T-helper 22 cell (primary cell): ENCODE measurements at regions not wholly inside any gene's neighbourhood (a gene's known extent, or its start where the extent isn't known, plus 50 kb on each side); places are given as distances from the start of the nearest gene placed in this dataset.
A peak's percentile ranks its signal among the peaks of the same experiment; 100 is the strongest.

Source experiments
- DNase-seq: peaks from one replicate; pipeline ENCODE4 v3.0.0-alpha.2; 2020; ENCODE audit warnings: low read depth

DNA sequence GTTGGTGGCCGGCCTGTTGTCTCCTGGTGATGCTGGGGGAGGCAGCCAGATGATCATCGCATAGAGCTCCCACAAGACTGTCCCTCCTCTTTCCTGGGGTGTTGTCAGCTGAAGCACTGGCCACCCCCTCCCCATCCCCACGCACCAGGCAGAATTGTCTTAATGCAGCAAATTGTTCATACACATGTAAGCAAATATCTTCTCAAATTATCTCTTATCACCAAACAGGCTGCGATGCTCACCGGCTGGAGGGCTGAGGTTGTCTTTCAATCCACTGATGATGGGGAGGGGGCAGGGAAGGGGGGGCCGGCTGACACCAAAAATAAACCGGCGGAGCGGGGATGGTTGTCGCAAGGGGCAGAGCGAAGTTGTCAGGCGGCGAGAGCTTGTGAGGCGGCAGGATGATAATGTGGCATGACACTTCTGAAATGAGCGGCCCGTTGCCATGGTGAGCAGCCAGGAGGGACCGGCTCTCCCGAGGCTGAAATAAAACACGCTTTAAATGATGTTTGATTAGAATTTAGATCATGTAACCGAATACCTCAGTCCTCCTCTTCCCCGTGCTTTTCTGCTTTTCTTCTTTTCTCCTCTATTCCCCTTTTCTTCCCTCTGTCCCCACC is 59.8 kb downstream of the MRM1 start:
- DNase-seq = no peak

GRCh38 chr17:36661688-36662087 is 60.3 kb downstream of the MRM1 start:
- DNase-seq = no peak

DNA sequence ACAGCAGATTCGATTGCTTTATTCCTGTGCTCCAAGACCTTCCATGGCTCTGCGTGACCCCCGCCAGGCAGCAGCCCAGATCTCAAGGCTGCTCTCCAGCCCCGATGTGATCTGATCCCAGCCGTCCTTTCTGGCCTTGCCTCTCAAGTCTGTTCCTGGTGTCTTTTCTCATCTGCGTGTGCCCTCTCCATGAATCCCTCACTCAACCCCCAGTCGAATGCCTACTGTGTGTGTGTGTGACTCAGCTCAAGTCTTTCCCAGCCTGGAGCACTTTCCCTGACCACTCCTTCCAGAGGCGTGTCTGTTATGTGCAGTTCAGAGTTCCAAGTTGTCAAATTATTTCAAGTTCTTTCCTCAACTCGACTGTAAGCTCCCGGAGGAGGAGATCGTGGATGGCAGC is 64.0 kb downstream of the MRM1 start:
- DNase-seq = no peak

- no peak for DNase-seq
Observed at GRCh38 chr17:36667922-36668321, 66.5 kb downstream of the MRM1 start.

GRCh38 chr17:36668824-36669223 is 67.4 kb downstream of the MRM1 start:
- no peak for DNase-seq

DNA sequence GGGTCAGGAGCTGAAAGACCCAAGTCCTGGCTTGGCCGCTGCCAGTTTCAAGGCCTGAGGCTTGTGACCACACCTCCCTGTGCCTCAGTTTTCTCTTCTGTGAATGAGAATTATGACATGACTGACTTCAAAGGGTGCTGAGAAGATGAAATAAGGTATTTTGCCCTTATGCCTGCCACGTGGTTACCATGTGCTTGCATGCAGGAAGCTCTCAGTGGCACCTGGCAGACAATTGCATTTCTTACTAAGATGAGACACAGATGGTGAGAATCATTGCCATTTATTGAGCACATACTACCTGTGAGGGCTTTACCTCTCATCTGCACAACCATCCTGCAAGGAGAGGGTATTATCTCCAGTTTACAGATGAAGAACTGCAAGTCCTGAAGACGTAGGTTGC is 69.8 kb downstream of the MRM1 start:
- no peak for DNase-seq

DNA sequence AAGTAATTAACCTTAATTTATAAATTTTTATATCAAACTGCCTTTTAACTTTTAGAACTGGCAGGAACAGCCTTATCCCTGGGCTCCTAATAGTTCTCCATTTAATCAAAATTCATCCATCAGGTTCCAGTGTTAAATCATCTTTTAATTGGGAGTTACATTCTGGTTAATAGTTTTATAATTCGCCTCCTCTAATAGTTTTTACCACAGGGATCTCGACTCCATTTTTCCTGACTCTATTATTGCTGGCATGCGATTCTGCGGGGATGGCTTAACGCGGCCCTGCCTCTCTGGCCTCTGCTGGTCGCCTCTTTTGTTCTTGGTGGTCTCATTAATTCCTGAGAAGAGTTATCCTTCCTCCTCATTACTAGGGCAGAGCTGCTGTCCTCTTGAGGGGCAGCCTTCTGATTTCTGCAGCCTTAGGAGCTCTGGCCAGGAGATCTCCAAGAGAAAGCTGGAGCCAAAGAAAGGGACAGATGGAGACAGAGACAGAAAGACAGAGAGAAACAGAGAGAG is 71.1 kb downstream of the MRM1 start:
- no peak for DNase-seq

- no peak for DNase-seq
Observed at GRCh38 chr17:36673068-36673467, 71.7 kb downstream of the MRM1 start.

DNA sequence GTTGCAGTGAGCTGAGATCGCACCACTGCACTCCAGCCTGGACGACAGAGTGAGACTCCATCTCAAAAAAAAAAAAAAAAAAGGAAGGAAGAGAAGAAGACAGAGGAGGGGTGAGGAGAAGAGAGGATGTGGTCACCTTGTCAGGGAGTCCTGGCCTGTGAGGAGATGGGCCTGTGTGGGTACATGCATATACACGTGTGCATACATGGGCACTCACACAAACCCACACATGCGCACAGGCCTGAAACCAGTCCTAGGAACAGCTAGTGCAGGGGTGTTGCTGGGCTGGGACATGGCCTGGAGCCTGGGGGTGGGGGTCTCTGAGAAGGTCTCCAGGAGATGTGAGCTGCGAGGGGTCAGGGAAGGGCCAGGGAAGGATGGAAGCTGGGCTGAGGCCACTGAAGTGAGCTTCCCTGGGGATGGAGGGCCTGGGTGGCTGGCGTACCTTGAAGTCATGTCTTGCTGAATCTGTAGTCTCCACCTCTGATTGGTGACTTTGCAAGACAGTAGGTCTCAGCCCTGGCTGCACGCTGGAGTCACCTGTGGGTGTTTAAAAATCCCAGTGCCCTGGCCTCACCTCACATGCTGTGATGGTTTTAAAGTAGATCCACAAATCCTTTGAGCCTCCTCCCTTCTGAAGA is 72.4 kb downstream of the MRM1 start:
- no peak for DNase-seq

DNA sequence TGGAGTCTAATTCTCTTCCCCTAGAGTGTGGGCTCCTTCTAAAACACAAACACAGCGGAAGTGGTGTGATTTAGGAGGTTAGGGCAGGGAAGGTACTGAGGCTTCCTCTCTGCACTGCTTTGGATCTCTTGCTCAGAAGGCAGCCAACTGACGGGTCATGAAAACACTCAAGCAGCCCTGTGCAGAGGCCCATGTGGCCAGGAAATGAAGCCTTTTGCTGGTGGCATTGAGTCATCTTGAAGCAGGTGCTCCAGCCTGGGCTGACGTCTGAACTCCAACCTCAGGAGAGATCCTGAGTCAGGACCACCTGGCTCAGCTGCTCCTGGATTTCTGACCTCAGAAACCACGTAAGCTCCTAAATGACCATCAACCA is 72.9 kb downstream of the MRM1 start:
- peak; percentile 46 for DNase-seq

DNA sequence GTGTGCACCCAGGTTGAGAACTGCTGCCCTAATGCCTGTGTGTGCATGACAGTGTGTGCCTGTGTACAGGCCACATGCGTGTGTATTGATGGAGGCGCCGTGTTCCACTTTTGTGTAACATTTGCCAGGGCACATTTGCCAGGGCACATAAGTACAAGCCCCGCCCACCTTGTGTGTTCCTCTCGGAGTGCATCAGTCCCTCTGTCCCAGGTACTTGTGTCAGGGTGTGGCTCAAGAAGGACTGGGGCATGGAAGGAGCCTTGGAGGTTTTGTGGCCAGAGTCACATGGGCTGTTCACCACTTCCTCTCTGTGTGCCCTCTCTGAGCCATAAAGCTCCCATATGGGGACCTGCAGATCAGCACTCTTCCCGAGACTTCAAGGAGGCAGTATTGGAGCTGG is 73.9 kb downstream of the MRM1 start:
- no peak for DNase-seq

DNA sequence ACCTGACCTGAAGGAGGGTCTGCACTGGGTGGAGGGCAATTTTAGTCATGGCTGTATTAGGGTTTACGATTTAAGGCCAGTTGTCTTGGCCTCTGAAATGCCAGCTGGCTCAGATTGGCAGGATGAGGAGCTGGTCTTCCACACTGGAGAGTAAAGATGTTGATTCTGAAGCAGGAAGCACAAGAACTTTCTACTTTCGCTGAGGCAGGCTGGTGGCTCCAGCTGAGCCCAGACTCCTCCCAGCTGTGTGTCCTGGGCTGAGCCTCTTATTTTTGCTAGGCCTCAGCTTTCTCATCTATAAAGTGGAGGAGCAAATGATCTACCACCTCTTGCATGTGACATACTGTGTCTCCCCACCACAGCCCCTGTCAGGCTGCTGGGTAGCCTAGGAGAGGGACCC is 74.4 kb downstream of the MRM1 start:
- DNase-seq = no peak

DNA sequence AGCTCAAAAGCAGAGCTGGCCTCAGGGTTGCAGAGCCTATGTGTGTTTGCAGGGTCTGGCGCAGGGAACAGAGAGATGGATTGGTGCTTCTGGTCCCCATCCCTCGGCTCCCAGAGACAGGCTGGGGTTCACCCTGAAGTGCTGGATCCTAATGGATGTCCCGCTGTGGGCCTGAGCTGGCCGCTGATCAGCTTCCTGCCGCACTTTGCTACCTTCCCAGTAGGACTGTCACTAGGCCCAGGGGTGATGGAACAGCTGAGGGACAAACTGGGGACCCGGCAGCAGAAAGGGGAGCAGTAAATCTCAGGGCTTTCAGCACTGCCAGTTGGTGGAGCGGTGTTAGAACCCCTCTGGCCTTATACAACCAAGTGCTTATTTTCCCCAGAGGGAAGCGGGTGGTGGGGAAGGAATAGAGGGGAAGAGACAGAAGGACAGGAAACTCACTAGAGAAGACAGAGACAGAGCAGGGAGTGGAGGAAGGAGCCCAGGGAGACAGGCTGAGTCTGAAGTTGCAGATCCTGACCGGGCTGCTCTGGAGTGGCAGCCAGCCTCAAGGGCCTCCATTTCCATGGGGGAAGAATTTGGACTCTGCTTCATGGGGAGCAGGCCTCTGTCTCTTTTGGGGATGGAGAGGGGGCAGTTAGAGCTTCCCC is 78.6 kb downstream of the MRM1 start:
- no peak for DNase-seq

DNA sequence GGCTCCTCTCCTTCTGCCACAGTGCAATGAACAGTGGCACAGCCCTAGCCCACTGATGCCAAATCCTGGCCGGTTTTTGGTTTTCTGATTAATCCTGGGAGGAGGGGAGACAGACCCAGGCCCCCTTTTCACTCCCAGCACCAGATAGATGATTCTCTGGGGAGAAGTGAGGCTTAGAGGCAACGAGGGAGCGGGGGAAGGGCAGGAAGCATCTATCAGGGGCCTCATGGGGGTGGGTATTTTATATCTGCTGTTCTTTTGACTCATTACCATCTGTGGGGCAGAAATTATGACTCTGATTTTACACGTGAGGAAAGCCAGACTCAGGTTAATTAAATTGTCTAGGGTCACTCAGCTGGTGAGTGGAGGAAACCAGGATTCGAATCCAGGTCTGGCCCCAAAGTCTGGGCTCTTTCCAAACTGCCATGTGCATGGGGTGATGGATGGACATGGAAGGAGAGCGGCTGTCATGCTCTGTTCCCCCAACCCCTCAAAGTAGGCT is 79.4 kb downstream of the MRM1 start:
- DNase-seq = no peak

- DNase-seq = no peak
Observed at GRCh38 chr17:36682773-36683172, 81.4 kb downstream of the MRM1 start.

DNA sequence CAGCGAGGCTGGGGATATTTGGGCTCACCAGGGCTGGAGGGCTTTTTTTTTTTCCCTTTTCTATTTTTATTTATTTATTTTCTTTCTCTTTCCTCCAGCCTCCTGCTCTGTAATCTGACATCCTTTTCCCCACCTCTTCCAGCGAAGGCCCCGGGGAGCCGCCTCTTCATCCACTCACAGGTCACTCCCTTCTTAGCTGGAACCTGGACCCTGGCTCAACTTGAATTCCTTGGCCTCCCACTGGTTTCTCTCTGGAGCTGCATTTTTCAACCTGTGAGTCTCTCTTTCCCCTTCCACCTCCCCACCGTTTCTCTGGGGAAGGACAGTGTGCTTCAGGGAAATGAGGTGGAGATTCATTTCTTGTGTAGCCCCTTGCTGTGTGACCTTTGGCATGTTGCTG is 82.0 kb downstream of the MRM1 start:
- DNase-seq = no peak

DNA sequence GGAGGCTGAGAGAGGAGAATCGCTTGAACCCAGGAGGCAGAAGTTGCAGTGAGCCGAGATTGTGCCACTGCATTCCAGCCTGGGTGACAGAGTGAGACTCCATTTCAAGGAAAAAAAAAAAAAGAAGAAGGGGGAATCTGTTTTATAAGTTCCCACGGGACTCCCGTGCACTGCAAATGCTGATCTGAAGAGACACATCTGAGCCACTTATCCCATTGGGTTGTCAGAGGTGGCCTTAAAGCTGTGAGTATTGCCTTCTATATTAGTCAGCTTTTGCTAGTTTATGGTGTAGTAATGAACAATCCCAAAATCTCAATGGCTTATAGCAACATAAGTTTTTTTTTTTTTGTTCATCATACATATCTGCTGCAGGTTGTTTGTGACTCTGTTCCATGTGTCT is 82.8 kb downstream of the MRM1 start:
- no peak for DNase-seq

- no peak for DNase-seq
Observed at GRCh38 chr17:36686123-36686669, 84.8 kb downstream of the MRM1 start.

DNA sequence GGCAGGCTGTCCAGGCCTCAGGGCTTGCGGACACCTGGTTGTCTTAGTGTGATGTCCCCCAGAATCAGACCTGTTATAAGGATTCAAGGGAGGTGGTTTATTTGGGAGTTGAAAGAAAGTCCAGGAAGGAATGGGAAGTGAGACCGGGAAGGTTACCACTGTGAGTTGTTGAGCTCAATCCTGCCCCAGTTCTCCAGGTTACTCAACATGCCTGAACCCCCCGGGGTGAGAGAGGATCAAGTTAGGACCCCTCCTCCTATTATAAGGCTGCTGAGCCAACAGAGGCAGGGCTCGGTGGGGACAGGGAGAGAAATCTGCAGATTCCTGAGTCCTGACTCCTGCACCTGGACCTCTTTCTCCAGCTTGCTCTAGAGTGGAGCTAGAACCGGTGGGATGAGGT is 86.4 kb downstream of the MRM1 start:
- no peak for DNase-seq

- no peak for DNase-seq
Observed at GRCh38 chr17:36689089-36689667, 87.8 kb downstream of the MRM1 start.

- DNase-seq = no peak
Observed at GRCh38 chr17:36690190-36690589, 88.8 kb downstream of the MRM1 start.

DNA sequence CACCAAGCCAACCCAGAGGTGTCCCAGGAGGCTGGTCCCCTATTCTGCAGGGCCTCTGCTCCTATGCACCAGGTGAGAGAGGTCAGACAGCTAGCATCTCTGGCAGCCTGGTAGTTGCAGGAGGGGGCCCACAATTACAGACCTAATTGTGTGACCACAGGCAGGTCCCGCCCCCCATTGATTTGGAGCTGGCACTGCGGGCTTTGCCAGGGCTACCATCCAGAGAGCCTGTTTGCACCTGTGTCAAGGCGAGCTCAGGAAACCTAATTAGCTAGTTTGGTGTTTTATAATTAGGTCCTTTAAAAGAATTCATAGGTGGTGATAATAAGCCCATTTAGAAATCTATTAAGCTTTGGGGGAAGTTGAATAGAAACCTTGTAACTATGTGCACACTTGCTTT is 90.2 kb downstream of the MRM1 start:
- no peak for DNase-seq

DNA sequence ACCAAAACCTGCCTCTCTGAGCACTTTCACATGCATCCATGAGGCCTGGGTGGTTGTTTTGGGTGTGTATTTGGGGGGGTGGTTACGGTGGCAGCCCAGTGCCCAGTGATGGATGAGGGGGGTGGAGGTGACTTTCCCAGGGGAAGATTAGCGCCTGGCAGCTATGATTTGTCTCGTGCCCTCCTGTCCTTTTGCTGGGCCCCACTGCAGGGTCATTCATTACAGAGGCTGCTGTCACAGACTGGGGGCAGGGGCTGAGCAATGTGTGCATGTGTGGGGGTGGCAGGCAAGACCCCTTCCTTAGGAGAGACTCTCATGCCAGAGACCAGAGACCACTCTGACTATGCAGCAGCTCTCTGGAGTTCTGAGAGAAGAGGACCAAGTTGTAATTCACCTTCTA is 93.7 kb downstream of the MRM1 start:
- DNase-seq = no peak
